GM12874 (cell line): ENCODE measurements at regions not wholly inside any gene's neighbourhood (a gene's known extent, or its start where the extent isn't known, plus 50 kb on each side); places are given as distances from the start of the nearest gene placed in this dataset.

Experiments used
- TF ChIP-seq, protein P1 (sequence below): IDR thresholded peaks from 2 replicates; pipeline ENCODE4 v1.5.1; 2011; ENCODE audit warnings: low read depth, mild to moderate bottlenecking, control low read depth, low read length, moderate library complexity; ENCODE audit not compliant: insufficient read depth

DNA sequence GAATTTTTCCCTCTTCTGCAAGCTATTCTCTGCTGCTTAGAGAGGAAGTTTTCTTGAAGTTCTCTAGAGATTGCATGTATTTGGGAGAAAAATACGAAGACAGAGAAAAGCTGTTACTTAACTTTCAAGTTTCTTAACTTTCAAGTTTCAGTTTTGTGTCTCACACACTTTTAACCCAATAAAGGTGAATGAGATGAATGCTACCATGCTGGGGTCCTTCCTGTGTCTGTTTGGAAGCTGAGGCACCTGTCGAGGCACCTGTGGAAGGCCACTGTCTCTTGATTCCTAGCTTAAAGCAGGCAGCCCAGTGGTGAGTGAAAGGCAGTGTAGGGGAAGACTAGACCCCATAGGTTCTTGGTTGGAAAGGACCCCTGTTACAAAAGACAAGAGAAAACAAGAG, 372.8 kb upstream of the JARID2 start:
- TF ChIP-seq, protein P1, sequence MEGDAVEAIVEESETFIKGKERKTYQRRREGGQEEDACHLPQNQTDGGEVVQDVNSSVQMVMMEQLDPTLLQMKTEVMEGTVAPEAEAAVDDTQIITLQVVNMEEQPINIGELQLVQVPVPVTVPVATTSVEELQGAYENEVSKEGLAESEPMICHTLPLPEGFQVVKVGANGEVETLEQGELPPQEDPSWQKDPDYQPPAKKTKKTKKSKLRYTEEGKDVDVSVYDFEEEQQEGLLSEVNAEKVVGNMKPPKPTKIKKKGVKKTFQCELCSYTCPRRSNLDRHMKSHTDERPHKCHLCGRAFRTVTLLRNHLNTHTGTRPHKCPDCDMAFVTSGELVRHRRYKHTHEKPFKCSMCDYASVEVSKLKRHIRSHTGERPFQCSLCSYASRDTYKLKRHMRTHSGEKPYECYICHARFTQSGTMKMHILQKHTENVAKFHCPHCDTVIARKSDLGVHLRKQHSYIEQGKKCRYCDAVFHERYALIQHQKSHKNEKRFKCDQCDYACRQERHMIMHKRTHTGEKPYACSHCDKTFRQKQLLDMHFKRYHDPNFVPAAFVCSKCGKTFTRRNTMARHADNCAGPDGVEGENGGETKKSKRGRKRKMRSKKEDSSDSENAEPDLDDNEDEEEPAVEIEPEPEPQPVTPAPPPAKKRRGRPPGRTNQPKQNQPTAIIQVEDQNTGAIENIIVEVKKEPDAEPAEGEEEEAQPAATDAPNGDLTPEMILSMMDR, result no peak

DNA sequence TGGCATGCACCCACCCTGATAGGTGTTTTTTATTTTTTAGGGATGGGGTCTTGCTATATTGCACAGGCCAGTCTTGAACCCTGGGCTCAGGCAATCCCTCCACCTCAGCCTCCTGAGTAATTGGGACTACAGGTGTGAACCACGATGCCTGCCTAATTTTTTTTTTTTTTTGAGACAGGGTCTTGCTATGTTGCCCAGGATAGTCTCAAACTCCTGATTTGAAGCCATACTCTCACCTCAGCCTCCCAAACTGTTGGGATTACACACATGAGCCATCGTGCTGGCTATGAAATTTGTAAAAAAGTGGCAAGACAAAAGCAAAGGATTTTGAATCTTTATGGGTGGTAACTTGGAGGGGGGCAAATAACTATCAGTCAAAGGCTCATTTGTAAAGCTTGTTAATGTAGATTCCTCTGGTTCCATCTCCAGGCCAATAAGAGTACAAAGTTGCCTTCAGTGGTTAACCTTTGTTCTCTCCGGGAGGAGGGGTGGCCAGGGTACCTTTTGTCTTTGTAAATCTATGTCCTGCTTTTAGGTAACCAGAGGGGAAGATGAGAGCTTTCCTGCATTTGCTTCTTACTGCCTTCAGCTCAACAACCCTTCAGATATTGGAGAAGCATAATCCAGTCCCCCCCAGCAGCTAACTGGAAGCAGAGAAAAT, 372.0 kb upstream of the JARID2 start:
- TF ChIP-seq, protein P1, result no peak

DNA sequence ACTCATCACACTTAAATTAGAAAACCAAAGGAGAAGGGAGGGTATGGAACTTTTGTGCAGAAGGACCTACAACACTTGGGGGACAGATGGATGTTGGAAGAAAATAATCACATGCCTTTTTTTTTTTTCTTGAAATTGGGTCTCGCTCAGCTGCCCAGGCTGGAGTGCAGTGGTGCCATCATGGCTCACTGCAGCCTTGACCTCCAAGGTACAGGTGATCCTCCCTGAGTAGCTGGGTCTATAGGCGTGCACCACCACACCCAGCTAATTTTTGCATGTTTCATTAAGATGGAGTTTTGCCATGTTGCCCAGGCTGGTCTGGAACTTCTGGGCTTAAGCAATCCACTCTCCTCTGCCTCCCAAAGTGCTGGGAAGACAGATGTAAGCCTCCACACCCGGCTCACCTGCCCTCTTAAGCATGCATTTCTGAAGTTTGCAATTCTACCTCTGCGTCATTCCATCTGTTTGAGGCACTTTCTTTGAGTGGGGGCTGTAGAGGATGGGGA, 370.8 kb upstream of the JARID2 start:
- TF ChIP-seq, protein P1, result no peak

DNA sequence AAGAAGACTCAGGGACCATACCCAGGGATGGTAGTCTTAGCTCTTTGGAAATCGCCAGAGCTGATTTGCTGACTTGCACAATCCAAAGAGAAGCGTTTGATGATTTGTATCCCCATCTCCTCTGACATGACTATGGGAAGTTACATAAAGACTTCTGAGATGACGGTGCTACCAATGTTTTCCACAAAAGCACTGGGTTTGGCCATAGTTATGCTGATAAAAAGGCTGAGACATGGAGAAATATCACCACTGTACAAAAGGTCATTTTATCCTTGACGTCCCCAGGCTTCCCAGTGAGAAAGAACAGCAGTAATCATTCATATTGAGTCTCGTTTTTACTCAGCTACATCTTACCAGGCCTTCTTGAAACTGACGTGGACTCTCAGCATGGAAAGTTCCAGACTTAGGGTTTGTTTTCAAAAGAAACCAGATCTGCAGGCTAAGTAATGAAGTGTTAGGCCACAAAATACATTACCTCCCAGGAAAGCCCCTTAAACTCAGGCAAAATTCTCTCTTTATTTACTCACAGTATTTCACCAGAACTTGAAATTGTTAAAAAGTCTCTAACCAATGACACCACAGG, 370.3 kb upstream of the JARID2 start:
- TF ChIP-seq, protein P1, result no peak

DNA sequence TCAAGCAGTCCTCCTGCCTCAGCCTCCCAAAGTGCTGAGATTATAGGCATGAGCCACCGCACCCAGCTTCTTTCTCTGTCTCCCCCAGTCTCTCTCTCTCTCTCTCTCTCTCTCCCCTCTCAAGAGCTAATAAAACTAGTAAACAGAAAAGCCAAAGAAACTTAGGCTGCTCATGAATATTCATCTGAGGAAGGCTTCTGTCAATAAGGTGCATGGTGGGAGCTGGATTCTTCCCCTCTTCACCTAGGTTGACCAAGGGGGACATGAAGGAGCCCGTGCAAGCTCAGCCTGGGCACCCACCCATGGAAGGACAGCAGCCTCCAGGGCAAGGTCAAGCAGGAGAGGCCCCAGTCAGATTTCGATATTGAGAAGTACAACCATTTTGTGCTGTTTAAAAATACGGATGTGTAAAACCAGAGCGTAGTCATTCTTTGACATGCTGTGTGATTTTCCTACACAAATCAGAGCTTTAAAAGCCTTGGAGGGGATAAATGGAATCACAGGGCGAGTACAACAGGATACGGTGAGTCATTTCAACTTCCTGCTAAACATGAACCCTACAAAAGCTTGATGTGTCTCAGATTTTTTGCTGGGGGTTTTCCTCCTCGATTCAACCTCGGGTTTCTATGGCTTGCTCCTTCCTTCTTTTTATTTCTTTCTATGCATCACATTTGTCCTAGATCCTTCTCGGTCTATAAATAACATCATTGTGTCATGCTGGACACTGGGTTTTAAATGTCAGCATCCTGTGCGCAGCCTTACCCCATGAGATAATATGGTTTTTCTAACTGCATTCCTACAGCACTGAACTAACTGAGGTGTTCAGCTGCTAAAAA, 368.9 kb upstream of the JARID2 start:
- TF ChIP-seq, protein P1, result no peak

DNA sequence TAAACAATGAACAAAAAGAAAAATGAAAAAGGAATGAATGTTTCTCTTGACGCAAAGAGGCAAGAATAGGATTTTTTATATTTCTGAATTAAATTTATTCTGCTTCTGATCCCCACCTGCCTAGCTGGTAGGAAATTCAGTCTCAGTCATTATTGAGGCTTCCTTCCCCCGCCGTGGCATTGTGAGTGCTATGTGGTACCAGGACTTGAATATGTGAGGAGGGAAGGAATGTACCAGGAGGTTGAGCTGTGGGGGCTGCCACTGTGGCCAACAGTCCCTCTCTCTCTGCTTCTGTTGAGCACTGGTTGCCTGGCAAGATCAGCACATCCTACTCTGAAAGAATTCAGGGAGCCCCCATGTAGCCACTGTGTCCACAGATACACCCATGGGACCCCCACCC, 368.1 kb upstream of the JARID2 start:
- TF ChIP-seq, protein P1, result no peak

DNA sequence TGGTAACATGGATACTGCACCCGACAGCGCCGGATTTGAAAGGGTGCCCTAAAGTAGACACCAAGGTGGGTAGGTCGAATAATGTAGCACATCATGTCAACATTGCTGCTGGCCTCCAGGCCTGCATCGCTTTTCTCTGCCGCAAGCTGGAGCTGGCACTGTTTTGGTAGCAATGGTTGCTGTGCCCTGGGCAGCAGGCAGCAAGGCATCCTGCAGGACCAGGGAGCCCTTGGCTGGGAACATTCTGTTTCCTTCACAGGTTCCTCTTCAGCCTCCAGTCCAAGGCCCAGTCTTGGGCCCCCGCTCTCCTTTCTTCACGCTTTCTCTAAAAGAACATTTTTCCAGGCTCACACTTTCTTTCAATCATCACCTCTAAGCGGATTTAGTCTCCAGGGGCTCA, 365.8 kb upstream of the JARID2 start:
- TF ChIP-seq, protein P1, result no peak
